RWPE2 (cell line): ENCODE measurements at regions not wholly inside any gene's neighbourhood (a gene's known extent, or its start where the extent isn't known, plus 50 kb on each side); places are given as distances from the start of the nearest gene placed in this dataset.

Source experiments
- ATAC-seq: fragments of 200-7000 bp; cut with Tn5 transposase; 3 replicates; pipeline ENCODE4 v1.9.1; 2021; ENCODE audit warnings: low read depth
- DNase-seq: peaks from one replicate; pipeline ENCODE4 v3.0.0-alpha.2; 2020; ENCODE audit warnings: low spot score
- H3K27ac ChIP-seq: fragments of 450-650 bp; 2 replicates; pipeline ENCODE4 v1.5.1; 2017; ENCODE audit warnings: mild to moderate bottlenecking; ENCODE audit not compliant: poor library complexity, severe bottlenecking
- H3K27me3 ChIP-seq: fragments of 250-450 bp; sonication (Bioruptor Pico); 2 replicates; pipeline ENCODE4 v1.5.1; 2021; ENCODE audit warnings: mild to moderate bottlenecking, moderate library complexity; ENCODE audit not compliant: insufficient read depth, poor library complexity, severe bottlenecking
- H3K36me3 ChIP-seq: fragments of 250-450 bp; sonication (Bioruptor Pico); 2 replicates; pipeline ENCODE4 v1.5.1; 2020; ENCODE audit warnings: low read depth, mild to moderate bottlenecking, moderate library complexity
- H3K4me1 ChIP-seq: fragments of 250-450 bp; sonication (Bioruptor Pico); 2 replicates; pipeline ENCODE4 v1.5.1; 2021; ENCODE audit warnings: mild to moderate bottlenecking, moderate library complexity; ENCODE audit not compliant: insufficient read depth, poor library complexity, severe bottlenecking
- H3K4me3 ChIP-seq: fragments of 250-450 bp; sonication (Bioruptor Pico); 2 replicates; pipeline ENCODE4 v1.5.1; 2021; ENCODE audit warnings: mild to moderate bottlenecking, moderate library complexity; ENCODE audit not compliant: severe bottlenecking
- H3K9me3 ChIP-seq: fragments of 250-450 bp; sonication (Bioruptor Pico); 2 replicates; pipeline ENCODE4 v1.5.1; 2021; ENCODE audit warnings: mild to moderate bottlenecking, moderate library complexity; ENCODE audit not compliant: severe bottlenecking
- TF ChIP-seq, protein P1 (sequence below): fragments of 450-650 bp; IDR thresholded peaks from one replicate; pipeline ENCODE4 v1.5.1; 2017; ENCODE audit warnings: mild to moderate bottlenecking, moderate library complexity; ENCODE audit not compliant: poor library complexity, severe bottlenecking

DNA sequence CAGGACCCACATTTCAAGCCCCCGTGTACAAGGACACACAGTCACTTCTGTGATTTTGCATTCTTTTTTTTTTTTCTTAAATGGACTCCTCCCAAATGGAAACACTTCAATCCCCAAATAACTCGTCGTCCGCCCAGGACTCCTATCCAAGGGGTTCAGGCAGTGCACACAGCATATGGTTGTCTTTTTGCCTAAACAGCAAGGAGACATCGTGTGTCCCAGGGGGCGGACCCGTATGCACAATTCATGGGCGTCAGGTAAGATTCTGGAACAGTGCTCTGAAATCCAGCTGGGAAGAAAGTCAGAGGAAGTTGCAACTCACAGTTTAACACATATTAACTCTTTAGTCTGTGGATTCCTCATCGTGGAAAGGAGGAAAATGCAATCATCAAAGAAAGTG, 231.3 kb downstream of the SHOX start:
- no peak for ATAC-seq
- peaks cover 10% of the 10 kb centered on the region for H3K9me3 ChIP-seq
- TF ChIP-seq, protein P1, sequence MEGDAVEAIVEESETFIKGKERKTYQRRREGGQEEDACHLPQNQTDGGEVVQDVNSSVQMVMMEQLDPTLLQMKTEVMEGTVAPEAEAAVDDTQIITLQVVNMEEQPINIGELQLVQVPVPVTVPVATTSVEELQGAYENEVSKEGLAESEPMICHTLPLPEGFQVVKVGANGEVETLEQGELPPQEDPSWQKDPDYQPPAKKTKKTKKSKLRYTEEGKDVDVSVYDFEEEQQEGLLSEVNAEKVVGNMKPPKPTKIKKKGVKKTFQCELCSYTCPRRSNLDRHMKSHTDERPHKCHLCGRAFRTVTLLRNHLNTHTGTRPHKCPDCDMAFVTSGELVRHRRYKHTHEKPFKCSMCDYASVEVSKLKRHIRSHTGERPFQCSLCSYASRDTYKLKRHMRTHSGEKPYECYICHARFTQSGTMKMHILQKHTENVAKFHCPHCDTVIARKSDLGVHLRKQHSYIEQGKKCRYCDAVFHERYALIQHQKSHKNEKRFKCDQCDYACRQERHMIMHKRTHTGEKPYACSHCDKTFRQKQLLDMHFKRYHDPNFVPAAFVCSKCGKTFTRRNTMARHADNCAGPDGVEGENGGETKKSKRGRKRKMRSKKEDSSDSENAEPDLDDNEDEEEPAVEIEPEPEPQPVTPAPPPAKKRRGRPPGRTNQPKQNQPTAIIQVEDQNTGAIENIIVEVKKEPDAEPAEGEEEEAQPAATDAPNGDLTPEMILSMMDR, result no peak
- no peak for DNase-seq
- H3K27ac ChIP-seq, result no peak overlapping the region
- no peak overlapping the region for H3K4me3 ChIP-seq
- no peaks in the 10 kb centered on the region for H3K4me1 ChIP-seq
- H3K36me3 ChIP-seq, result no peaks in the 10 kb centered on the region
- no peaks in the 10 kb centered on the region for H3K27me3 ChIP-seq

DNA sequence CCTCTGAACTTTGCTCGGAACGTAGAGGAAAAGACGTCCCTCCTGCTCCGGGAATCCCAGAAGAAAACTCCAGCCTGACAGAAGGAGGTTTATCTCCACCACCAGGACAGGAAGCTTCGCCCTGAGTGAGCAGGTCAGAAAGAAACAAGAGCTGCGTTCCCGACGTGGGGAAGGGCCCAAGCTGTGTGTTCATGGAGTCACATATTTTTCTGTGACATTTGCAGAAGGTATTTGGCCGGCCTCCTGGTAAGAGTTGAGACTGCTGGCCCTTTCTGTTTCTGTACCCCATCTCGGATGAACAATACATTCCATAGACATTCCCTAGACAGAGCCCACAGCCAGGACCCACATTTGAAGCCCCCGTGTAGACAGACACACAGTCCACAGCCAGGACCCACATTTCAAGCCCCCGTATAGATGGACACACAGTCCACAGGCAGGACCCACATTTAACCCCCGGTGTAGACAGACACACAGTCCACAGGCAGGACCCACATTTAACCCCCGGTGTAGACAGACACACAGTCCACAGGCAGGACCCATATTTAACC, 230.8 kb downstream of the SHOX start:
- Histone ChIP-seq H3K4me1 (no peaks in the 10 kb centered on the region), H3K36me3 (no peaks in the 10 kb centered on the region), H3K9me3 (peaks cover 10% of the 10 kb centered on the region), H3K27ac (no peak overlapping the region), H3K27me3 (no peaks in the 10 kb centered on the region), H3K4me3 (no peak overlapping the region)
- ATAC-seq (no peak), DNase-seq (no peak)
- TF ChIP-seq, protein P1, result no peak

DNA sequence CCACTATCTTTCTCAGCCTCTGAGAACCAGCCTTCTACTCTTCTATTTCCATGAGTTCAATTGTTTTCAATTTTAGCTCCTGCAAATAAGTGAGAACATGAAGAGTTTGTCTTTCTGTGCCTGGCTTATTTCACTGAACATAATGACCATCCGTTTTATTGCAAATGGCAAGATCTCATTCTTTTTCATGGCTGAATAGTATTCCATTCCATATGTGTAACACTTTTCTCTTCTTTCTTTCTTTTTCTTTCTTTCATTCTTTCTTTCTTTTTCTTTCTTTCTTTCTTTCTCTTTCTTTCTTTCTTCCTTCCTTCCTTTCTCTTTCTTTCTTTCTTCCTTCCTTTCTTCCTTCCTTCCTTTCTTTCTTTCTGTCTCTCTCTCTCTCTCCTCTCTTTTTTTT, 228.7 kb downstream of the SHOX start:
- H3K4me3 ChIP-seq, result no peak overlapping the region
- H3K27me3 ChIP-seq, result no peaks in the 10 kb centered on the region
- no peaks in the 10 kb centered on the region for H3K36me3 ChIP-seq
- H3K4me1 ChIP-seq, result no peaks in the 10 kb centered on the region
- TF ChIP-seq, protein P1, result no peak
- peaks cover 8% of the 10 kb centered on the region for H3K9me3 ChIP-seq
- no peak overlapping the region for H3K27ac ChIP-seq
- no peak for DNase-seq
- ATAC-seq, result no peak

DNA sequence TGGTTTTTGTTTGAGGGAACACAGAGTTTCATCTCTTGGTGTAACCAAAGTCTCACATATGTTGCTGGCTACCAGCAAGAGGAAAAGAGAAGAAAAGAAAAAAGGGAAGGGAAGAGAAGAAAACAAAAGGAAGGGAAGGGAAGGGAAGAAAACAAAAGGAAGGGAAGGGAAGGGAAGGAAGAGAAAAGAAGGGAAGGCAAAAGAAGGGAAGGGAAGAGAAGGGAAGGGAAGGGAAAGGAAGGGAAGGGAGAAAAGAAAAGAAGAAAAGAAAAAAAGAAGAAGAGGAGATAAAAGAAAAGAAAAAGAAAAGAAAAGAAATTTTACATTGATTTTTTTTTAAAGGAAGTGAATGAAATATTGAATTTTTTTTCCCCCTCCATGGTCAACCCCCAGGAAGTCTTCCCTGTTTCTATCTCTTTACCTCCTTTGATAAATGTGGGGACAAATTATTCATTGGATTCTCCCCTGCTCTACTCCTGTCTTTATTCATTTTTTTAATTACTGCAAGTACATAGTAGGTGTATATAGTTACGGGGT, 228.0 kb downstream of the SHOX start:
- H3K4me1 ChIP-seq, result no peaks in the 10 kb centered on the region
- ATAC-seq, result no peak
- no peak overlapping the region for H3K4me3 ChIP-seq
- TF ChIP-seq, protein P1, result no peak
- H3K27ac ChIP-seq, result no peak overlapping the region
- no peaks in the 10 kb centered on the region for H3K36me3 ChIP-seq
- peaks cover 8% of the 10 kb centered on the region for H3K9me3 ChIP-seq
- H3K27me3 ChIP-seq, result no peaks in the 10 kb centered on the region
- no peak for DNase-seq

DNA sequence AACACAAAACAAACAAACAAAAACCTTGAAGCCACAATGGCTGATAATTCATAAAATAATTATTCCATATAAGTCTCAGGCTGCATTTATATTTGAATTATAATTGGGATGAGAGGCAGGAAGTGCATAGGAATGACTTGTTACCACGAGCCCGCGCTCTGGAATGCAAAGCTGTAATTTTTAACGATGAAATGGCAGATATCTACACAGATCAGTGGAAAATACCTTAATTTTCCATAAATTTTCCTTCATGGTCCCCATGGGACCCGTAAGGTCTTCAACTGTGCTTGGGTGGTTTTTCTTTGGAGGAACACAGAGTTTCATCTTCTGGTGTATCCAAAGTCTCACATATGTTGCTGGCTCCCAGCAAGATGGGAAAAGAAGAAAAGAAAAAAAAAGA, 226.8 kb downstream of the SHOX start:
- H3K9me3 ChIP-seq, result peaks cover 11% of the 10 kb centered on the region
- no peak overlapping the region for H3K27ac ChIP-seq
- H3K27me3 ChIP-seq, result no peaks in the 10 kb centered on the region
- TF ChIP-seq, protein P1, result no peak
- no peaks in the 10 kb centered on the region for H3K4me1 ChIP-seq
- no peak for DNase-seq
- no peak for ATAC-seq
- no peaks in the 10 kb centered on the region for H3K36me3 ChIP-seq
- no peak overlapping the region for H3K4me3 ChIP-seq
